SK-N-SH (cell line): ENCODE measurements at regions not wholly inside any gene's neighbourhood (a gene's known extent, or its start where the extent isn't known, plus 50 kb on each side); places are given as distances from the start of the nearest gene placed in this dataset.

Experiments used
- CTCF ChIA-PET: fragments of 300-600, 350-600 bp; formaldehyde crosslinking; extraction: SDS; loops from one replicate; lab custom pipeline; 2021; lab: Yijun Ruan, JAX
- POLR2A ChIA-PET: fragments of 350-600 bp; sonication (Branson Sonifier 250); formaldehyde crosslinking; extraction: SDS; loops from one replicate; lab custom pipeline; 2020; ENCODE audit warnings: antibody characterized with exemption, inconsistent platforms; lab: Yijun Ruan, JAX
- DNase-seq: peaks from one replicate; pipeline ENCODE4 v3.0.0; 2012
- H2AFZ ChIP-seq: fragments of 200-600 bp; sonication (generic); 2 replicates; pipeline ENCODE4 v1.8.1; 2016; ENCODE audit warnings: antibody characterized with exemption, mild to moderate bottlenecking, low read depth
- H3F3A ChIP-seq: fragments of 200-600 bp; sonication (generic); replicated peaks from 2 replicates; pipeline ENCODE3; 2016; ENCODE audit warnings: antibody characterized with exemption, mild to moderate bottlenecking; ENCODE audit not compliant: insufficient read depth
- H3K27ac ChIP-seq, 2 experiments: fragments of 200-500 bp in 1 of 2; fragments of 200-600 bp in 1 of 2; sonication (Bioruptor generic) in 1 of 2; sonication (generic), shearing (Covaris generic) in 1 of 2; 2 replicates each; pipeline versions ENCODE4 v1.5.1 to v1.6.1; 2014 to 2016; ENCODE audit warnings: low read depth in 2 of 2, inconsistent platforms in 1 of 2, low read length in 1 of 2, mild to moderate bottlenecking in 1 of 2, mixed read lengths in 1 of 2
- H3K27me3 ChIP-seq: fragments of 200-600 bp; sonication (generic), shearing (Covaris generic); 2 replicates; pipeline ENCODE4 v1.6.1; 2016; ENCODE audit warnings: mixed run types; ENCODE audit not compliant: insufficient read depth
- H3K36me3 ChIP-seq, 2 experiments: fragments of 200-500 bp in 1 of 2; fragments of 200-600 bp in 1 of 2; sonication (Bioruptor generic) in 1 of 2; sonication (generic) in 1 of 2; replicated peaks in 1 of 2; 2 replicates each; pipeline versions ENCODE3 to v1.5.1; 2014 to 2016; ENCODE audit warnings: low read length in 1 of 2, mild to moderate bottlenecking in 1 of 2; ENCODE audit not compliant: insufficient read depth in 2 of 2, control insufficient read depth in 1 of 2
- H3K4me1 ChIP-seq, 2 experiments: fragments of 200-500 bp in 1 of 2; fragments of 200-600 bp in 1 of 2; sonication (Bioruptor generic) in 1 of 2; sonication (generic), shearing (Covaris generic) in 1 of 2; 2 replicates each; pipeline versions ENCODE4 v1.5.1 to v1.6.1; 2014 to 2016; ENCODE audit warnings: low read depth in 1 of 2, low read length in 1 of 2, mixed run types in 1 of 2; ENCODE audit not compliant: insufficient read depth in 2 of 2, control insufficient read depth in 1 of 2
- H3K4me2 ChIP-seq: fragments of 200-600 bp; sonication (generic), shearing (Covaris generic); 2 replicates; pipeline ENCODE4 v1.6.1; 2017; ENCODE audit warnings: mixed run types
- H3K4me3 ChIP-seq, 2 experiments: fragments of 200-500 bp in 1 of 2; fragments of 200-600 bp in 1 of 2; sonication (Bioruptor generic) in 1 of 2; sonication (generic), shearing (Covaris generic) in 1 of 2; 2 replicates each; pipeline versions ENCODE4 v1.5.1 to v1.8.1; 2014 to 2016; ENCODE audit warnings: low read depth in 2 of 2, inconsistent platforms in 1 of 2, low read length in 1 of 2, mild to moderate bottlenecking in 1 of 2, mixed read lengths in 1 of 2, moderate library complexity in 1 of 2
- H3K79me2 ChIP-seq: fragments of 200-600 bp; sonication (generic); 2 replicates; pipeline ENCODE4 v1.8.1; 2017; ENCODE audit warnings: mild to moderate bottlenecking; ENCODE audit not compliant: insufficient read depth
- H3K9ac ChIP-seq: fragments of 200-600 bp; sonication (generic); 2 replicates; pipeline ENCODE4 v1.6.1; 2017; ENCODE audit warnings: mixed run types
- H3K9me2 ChIP-seq: fragments of 200-600 bp; sonication (generic); 2 replicates; pipeline ENCODE4 v1.6.1; 2017; ENCODE audit warnings: mixed run types
- H3K9me3 ChIP-seq: fragments of 200-600 bp; sonication (generic); 2 replicates; pipeline ENCODE4 v1.6.1; 2017; ENCODE audit warnings: mixed run types, mild to moderate bottlenecking, moderate library complexity
- H4K20me1 ChIP-seq: fragments of 200-600 bp; sonication (generic); 2 replicates; pipeline ENCODE4 v1.6.1; 2017; ENCODE audit warnings: mild to moderate bottlenecking, mixed run types; ENCODE audit not compliant: insufficient read depth
- CHD2 ChIP-seq: fragments of 150-350 bp; IDR thresholded peaks from 2 replicates; pipeline ENCODE4 v1.6.1; 2018; ENCODE audit warnings: low read length; ENCODE audit not compliant: partially characterized antibody
- EZH2phosphoT487 ChIP-seq: fragments of 200-600 bp; sonication (generic); IDR thresholded peaks from 2 replicates; pipeline ENCODE4 v1.6.1; 2017; ENCODE audit warnings: low read depth, mixed run types, mild to moderate bottlenecking, antibody characterized with exemption, moderate library complexity, borderline replicate concordance
- FOSL2 ChIP-seq: IDR thresholded peaks from 2 replicates; pipeline ENCODE4 v1.4.0; 2012; ENCODE audit warnings: low read depth, mild to moderate bottlenecking, moderate library complexity, borderline replicate concordance
- GABPA ChIP-seq: IDR thresholded peaks from 2 replicates; pipeline ENCODE4 v1.4.0; 2012; ENCODE audit warnings: low read depth, mild to moderate bottlenecking
- GATA2 ChIP-seq: sonication (generic); formaldehyde crosslinking; IDR thresholded peaks from 2 replicates; pipeline ENCODE4 v1.5.0; 2020; ENCODE audit warnings: mild to moderate bottlenecking, missing genetic modification reagents
- JUND ChIP-seq: IDR thresholded peaks from 2 replicates; pipeline ENCODE4 v1.4.0; 2012
- MEF2A ChIP-seq: IDR thresholded peaks from 2 replicates; pipeline ENCODE4 v1.4.0; 2012; ENCODE audit warnings: low read depth, borderline replicate concordance
- MXI1 ChIP-seq: IDR thresholded peaks from 2 replicates; pipeline ENCODE4 v1.6.1; 2012; ENCODE audit warnings: mild to moderate bottlenecking, low read depth, low read length, improper control_type of control experiment
- NFIC ChIP-seq: IDR thresholded peaks from 2 replicates; pipeline ENCODE4 v1.4.0; 2012; ENCODE audit warnings: borderline replicate concordance
- POLR2AphosphoS5 ChIP-seq: IDR thresholded peaks from 2 replicates; pipeline ENCODE4 v1.6.1; 2012; ENCODE audit warnings: low read depth, low read length
- RAD21 ChIP-seq: IDR thresholded peaks from 2 replicates; pipeline ENCODE4 v1.6.1; 2012; ENCODE audit warnings: mild to moderate bottlenecking, low read length
- RCOR1 ChIP-seq: fragments of 150-350 bp; IDR thresholded peaks from 2 replicates; pipeline ENCODE4 v1.6.1; 2017; ENCODE audit warnings: antibody characterized with exemption, low read length
- RXRA ChIP-seq: IDR thresholded peaks from 2 replicates; pipeline ENCODE4 v1.4.0; 2012; ENCODE audit warnings: low read depth, mild to moderate bottlenecking, borderline replicate concordance
- TCF12 ChIP-seq: IDR thresholded peaks from 2 replicates; pipeline ENCODE4 v1.4.0; 2012
- WGBS: methylation state at CpG from one replicate; pipeline ENCODE4 v1.1.6; 2017; ENCODE audit warnings: low lambda C conversion rate; 5-methylcytosine and 5-hydroxymethylcytosine counted together
- TF ChIP-seq, protein P1 (sequence below): fragments of 200-600 bp; sonication (generic); IDR thresholded peaks from 2 replicates; pipeline ENCODE4 v1.6.1; 2017; ENCODE audit warnings: antibody characterized with exemption, mild to moderate bottlenecking, moderate library complexity
- TF ChIP-seq, protein P2 (sequence below): IDR thresholded peaks from 2 replicates; pipeline ENCODE4 v1.4.0; 2012; ENCODE audit warnings: low read depth, borderline replicate concordance
- TF ChIP-seq, protein P3 (sequence below): fragments of 150-350 bp; IDR thresholded peaks from 2 replicates; pipeline ENCODE4 v1.6.1; 2016; ENCODE audit warnings: mild to moderate bottlenecking, low read depth, low read length
- TF ChIP-seq, protein P4 (sequence below): IDR thresholded peaks from 2 replicates; pipeline ENCODE4; 2012

DNA sequence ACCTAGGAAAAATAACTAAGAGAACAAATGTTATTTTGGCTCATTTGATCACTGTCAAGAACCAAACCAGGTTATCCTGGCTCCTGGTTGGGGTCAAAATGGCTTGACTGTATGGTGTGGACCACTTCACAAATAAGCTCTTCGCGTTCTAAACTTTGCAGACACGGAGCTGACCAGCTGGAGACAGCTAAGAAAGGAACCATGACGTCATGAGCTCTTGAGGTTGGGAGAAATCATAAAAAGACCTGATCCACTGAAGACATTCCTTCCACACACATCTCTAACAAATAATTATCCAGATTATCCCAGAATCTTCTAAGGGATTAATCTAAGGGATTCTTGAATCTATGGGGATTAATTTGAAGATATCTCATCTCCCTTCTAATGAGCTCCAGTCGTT is 321.5 kb upstream of the IGF1R start:
- TF ChIP-seq POLR2AphosphoS5 (no peak), RXRA (no peak), RAD21 (no peak), FOSL2 (no peak), GATA2 (CRISPR knock-in tag) (no peak), NFIC (no peak), RCOR1 (no peak), GABPA (no peak), EZH2phosphoT487 (no peak), TCF12 (no peak), MEF2A (no peak), MXI1 (no peak), JUND (no peak), CHD2 (no peak)
- TF ChIP-seq, protein P1, sequence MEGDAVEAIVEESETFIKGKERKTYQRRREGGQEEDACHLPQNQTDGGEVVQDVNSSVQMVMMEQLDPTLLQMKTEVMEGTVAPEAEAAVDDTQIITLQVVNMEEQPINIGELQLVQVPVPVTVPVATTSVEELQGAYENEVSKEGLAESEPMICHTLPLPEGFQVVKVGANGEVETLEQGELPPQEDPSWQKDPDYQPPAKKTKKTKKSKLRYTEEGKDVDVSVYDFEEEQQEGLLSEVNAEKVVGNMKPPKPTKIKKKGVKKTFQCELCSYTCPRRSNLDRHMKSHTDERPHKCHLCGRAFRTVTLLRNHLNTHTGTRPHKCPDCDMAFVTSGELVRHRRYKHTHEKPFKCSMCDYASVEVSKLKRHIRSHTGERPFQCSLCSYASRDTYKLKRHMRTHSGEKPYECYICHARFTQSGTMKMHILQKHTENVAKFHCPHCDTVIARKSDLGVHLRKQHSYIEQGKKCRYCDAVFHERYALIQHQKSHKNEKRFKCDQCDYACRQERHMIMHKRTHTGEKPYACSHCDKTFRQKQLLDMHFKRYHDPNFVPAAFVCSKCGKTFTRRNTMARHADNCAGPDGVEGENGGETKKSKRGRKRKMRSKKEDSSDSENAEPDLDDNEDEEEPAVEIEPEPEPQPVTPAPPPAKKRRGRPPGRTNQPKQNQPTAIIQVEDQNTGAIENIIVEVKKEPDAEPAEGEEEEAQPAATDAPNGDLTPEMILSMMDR = no peak
- TF ChIP-seq, protein P2, sequence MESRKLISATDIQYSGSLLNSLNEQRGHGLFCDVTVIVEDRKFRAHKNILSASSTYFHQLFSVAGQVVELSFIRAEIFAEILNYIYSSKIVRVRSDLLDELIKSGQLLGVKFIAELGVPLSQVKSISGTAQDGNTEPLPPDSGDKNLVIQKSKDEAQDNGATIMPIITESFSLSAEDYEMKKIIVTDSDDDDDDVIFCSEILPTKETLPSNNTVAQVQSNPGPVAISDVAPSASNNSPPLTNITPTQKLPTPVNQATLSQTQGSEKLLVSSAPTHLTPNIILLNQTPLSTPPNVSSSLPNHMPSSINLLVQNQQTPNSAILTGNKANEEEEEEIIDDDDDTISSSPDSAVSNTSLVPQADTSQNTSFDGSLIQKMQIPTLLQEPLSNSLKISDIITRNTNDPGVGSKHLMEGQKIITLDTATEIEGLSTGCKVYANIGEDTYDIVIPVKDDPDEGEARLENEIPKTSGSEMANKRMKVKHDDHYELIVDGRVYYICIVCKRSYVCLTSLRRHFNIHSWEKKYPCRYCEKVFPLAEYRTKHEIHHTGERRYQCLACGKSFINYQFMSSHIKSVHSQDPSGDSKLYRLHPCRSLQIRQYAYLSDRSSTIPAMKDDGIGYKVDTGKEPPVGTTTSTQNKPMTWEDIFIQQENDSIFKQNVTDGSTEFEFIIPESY = no peak
- TF ChIP-seq, protein P3, sequence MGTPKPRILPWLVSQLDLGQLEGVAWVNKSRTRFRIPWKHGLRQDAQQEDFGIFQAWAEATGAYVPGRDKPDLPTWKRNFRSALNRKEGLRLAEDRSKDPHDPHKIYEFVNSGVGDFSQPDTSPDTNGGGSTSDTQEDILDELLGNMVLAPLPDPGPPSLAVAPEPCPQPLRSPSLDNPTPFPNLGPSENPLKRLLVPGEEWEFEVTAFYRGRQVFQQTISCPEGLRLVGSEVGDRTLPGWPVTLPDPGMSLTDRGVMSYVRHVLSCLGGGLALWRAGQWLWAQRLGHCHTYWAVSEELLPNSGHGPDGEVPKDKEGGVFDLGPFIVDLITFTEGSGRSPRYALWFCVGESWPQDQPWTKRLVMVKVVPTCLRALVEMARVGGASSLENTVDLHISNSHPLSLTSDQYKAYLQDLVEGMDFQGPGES = no peak
- TF ChIP-seq, protein P4, sequence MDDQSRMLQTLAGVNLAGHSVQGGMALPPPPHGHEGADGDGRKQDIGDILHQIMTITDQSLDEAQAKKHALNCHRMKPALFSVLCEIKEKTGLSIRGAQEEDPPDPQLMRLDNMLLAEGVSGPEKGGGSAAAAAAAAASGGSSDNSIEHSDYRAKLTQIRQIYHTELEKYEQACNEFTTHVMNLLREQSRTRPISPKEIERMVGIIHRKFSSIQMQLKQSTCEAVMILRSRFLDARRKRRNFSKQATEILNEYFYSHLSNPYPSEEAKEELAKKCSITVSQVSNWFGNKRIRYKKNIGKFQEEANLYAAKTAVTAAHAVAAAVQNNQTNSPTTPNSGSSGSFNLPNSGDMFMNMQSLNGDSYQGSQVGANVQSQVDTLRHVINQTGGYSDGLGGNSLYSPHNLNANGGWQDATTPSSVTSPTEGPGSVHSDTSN = no peak
- H3K4me2 ChIP-seq = no peak overlapping the region
- 2% methylated on average over 5 of the region's 5 CpGs for WGBS
- no peak overlapping the region for H3K4me3 ChIP-seq
- DNase-seq = no peak
- no peak overlapping the region for H3K27ac ChIP-seq
- ChIA-PET CTCF (interaction anchor here (1.1 to 2.4 kb wide), 3 partner anchors 15 to 430 kb away, joined by 3 to 10 read pairs (median 4); no protein-coding TSS in a partner anchor), POLR2A (no interaction called here)
- H4K20me1 ChIP-seq = no peaks in the 10 kb centered on the region
- H2AFZ ChIP-seq = no peak overlapping the region
- H3K9me2 ChIP-seq = no peaks in the 10 kb centered on the region
- no peaks in the 10 kb centered on the region for H3K36me3 ChIP-seq
- H3K4me1 ChIP-seq = no peaks in the 10 kb centered on the region
- no peaks in the 10 kb centered on the region for H3K79me2 ChIP-seq
- H3F3A ChIP-seq = no peaks in the 10 kb centered on the region
- no peaks in the 10 kb centered on the region for H3K9me3 ChIP-seq
- peaks cover 12% of the 10 kb centered on the region; the same call in 1 of the 2 replicates for H3K27me3 ChIP-seq
- no peak overlapping the region for H3K9ac ChIP-seq
